ENCODE measurements at regions not wholly inside any gene's neighbourhood (a gene's known extent, or its start where the extent isn't known, plus 50 kb on each side); places are given as distances from the start of the nearest gene placed in this dataset.

DNA sequence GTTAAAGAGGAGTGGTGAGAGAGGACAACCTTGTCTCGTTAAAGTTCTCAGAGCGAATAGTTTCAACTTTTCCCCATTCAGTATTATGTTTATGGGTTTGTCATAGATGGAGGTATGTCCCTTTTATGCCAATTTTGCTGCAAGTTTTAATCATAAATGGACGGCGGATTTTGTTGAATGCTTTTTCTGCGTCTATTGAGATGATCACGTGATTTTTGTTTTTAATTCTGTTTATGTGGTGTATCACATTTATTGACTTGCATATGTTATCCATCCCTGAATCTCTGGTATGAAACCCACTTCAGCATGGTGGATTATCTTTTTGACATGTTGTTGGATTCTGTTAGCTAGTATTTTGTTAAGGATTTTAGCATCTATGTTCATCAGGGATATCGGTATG lies 1123.8 kb upstream of the KLHL29 start:
- DNase-seq (ENCODE audit: low read depth), result no peak
- no peak overlapping the region for H3K4me3 ChIP-seq (ENCODE audit: low read length)
- TF ChIP-seq, protein P1, sequence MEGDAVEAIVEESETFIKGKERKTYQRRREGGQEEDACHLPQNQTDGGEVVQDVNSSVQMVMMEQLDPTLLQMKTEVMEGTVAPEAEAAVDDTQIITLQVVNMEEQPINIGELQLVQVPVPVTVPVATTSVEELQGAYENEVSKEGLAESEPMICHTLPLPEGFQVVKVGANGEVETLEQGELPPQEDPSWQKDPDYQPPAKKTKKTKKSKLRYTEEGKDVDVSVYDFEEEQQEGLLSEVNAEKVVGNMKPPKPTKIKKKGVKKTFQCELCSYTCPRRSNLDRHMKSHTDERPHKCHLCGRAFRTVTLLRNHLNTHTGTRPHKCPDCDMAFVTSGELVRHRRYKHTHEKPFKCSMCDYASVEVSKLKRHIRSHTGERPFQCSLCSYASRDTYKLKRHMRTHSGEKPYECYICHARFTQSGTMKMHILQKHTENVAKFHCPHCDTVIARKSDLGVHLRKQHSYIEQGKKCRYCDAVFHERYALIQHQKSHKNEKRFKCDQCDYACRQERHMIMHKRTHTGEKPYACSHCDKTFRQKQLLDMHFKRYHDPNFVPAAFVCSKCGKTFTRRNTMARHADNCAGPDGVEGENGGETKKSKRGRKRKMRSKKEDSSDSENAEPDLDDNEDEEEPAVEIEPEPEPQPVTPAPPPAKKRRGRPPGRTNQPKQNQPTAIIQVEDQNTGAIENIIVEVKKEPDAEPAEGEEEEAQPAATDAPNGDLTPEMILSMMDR (conservative IDR thresholded peaks at IDR 0.05; ENCODE audit: low read length), result no peak

DNA sequence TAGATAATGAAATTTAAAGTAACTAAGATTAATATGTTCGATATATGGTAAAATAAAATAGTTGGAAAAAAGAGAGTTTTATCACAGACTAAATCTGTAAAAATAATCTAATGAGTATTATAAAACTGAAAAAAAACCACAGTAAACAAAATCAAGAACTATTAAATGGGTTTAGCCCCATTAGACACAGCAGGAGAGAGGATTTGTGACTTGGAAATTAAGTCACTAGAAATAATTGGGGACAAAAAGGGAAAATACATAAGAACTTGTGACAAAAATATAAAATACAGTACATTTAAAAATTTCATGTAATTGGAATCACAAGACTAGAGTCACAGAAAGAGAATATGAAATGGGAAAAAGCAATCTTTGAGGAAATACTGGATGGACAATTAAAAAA lies 1114.6 kb upstream of the KLHL29 start:
- TF ChIP-seq, protein P1 (conservative IDR thresholded peaks at IDR 0.05; ENCODE audit: low read length), result no peak
- no peak overlapping the region for H3K4me3 ChIP-seq (ENCODE audit: low read length)

DNA sequence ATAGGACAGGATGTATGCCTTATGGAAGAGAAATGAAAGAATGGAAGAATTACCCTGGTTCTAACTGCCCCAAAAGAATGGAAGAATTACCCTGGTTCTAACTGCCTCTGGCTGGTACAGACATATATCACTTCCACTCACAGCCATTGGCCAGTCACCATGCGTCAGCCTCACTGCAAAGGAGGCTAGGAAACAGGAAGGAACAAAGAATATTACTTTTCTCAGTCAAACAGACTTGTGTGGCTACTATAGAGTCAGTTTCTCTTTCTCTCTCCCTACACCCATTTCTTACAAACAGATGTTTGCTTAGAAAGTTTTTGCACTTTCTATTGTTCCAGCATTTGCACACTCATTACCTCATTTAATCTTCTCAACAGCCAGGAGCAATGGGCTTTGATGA lies 1111.1 kb upstream of the KLHL29 start:
- H3K4me3 ChIP-seq (ENCODE audit: low read length), result no peak overlapping the region
- TF ChIP-seq, protein P1 (conservative IDR thresholded peaks at IDR 0.05; ENCODE audit: low read length), result no peak
- no peak for DNase-seq (ENCODE audit: low read depth)

More for the DNA sequence above, 1114.6 kb upstream of the KLHL29 start:
- no peak for DNase-seq (ENCODE audit: low read depth)

DNA sequence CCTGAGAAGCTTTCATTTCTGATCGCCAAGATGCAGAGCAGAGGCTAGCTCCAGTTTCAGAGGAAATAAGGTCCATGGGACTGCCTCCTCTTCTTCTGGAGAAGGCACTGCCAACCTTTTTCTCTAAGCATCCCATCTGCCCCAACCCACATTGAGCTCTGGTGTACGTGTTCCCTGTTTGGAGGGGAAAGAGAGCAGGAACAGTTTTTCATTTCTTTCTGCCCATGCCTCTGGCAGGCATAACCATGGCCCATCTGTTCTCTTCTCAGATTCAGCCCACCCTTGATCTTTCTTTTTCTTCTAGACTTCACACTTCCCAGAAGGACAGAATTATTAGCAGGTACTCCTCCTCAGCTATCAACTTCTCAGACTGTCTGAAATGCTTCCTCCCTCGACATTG lies 1110.3 kb upstream of the KLHL29 start:
- H3K4me3 ChIP-seq (ENCODE audit: low read length), result no peak overlapping the region
- TF ChIP-seq, protein P1 (conservative IDR thresholded peaks at IDR 0.05; ENCODE audit: low read length), result no peak
- no peak for DNase-seq (ENCODE audit: low read depth)

DNA sequence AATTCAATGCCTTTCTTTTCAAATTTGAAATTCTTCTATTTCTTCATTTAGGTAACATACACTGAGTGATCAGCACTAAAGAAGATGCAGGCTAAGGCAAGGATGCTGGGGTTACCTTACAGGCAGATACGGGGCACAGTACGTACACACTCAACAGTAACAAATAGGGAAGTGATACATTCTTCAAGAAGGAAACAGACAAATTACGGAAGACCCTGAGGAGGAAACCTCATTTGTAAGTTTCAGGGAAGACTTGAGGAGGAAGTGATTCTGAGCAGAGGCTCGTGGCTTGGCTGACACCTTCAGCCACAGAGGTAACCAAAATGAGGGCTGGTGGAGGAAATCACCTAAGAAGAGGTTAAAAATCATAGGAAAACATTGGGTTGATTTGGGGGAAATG lies 1108.3 kb upstream of the KLHL29 start:
- TF ChIP-seq, protein P1 (conservative IDR thresholded peaks at IDR 0.05; ENCODE audit: low read length), result no peak
- no peak for DNase-seq (ENCODE audit: low read depth)
- no peak overlapping the region for H3K4me3 ChIP-seq (ENCODE audit: low read length)

DNA sequence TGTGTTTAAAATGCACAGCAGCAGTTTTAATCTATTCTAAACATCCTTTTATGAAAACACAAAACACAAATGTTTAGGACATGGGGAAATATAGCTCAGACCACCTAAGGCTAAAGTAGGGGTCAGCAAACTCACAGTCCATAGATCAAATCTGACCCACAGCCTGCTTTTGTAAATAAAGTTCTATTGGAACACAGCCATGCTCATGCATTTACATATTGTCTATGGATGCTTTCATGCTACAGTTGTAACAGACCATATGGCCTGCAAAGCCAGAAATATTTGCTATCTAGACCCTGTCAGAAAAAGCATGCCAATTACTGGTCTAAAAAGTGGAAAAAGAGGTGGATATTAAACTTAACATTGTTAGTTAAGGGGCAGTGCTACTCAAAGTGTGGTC lies 1105.4 kb upstream of the KLHL29 start:
- DNase-seq (ENCODE audit: low read depth), result no peak
- TF ChIP-seq, protein P1 (conservative IDR thresholded peaks at IDR 0.05; ENCODE audit: low read length), result no peak
- no peak overlapping the region for H3K4me3 ChIP-seq (ENCODE audit: low read length)

DNA sequence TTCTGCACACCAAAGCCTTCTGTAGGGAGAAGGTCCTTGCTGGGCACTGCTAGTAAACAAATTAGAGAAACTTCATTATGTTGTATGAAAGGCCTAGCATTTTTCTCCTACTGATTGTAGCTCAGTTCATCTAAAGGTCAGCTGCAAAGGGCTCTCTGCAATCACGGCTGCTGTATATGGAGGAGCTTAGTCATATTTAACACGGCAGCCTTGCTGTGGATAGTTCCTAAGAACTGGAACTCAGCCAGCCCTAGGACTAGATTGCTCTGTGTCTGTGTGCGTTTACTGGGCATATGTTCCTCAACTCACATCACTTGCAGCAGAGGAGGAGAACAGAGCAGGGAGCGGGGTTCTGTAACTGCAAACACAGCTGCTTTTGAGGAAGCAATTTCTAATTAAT lies 1103.9 kb upstream of the KLHL29 start:
- TF ChIP-seq, protein P1 (conservative IDR thresholded peaks at IDR 0.05; ENCODE audit: low read length), result no peak
- no peak for DNase-seq (ENCODE audit: low read depth)
- no peak overlapping the region for H3K4me3 ChIP-seq (ENCODE audit: low read length)

Data from AG10803 (cell line).